ENCODE measurements at regions not wholly inside any gene's neighbourhood (a gene's known extent, or its start where the extent isn't known, plus 50 kb on each side); places are given as distances from the start of the nearest gene placed in this dataset.

DNA sequence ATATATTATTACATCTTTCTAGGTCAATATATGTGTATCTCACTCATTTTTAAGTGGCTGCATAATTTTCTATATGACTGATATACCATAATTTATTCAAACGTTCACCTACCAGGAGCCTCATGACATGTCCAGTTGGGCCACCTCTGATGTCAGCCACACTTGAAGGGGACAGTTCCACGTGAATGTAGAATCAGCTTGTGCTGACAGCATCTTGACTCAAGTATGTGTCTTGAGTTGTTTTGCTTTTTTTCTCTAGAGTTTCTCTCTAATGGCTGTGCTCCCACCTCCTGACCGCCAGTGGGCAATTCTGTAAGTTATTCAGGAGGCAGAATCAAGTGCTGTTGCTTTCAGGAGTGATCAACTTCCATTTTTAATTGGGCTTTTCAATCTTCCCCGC lies 237.9 kb downstream of the NFKBIZ start:
- no peak for TF ChIP-seq CTCF (IDR thresholded peaks at IDR 0.05; ENCODE audit: low read depth, low read length)
- TF ChIP-seq EZH2phosphoT487 (IDR thresholded peaks at IDR 0.05; ENCODE audit: low read depth): no peak
